NK-92 treated with Interleukin-12 subunit alpha and Interleukin-12 subunit beta, amount 100 ng/mL, for 24 hours (cell line): ENCODE measurements at regions not wholly inside any gene's neighbourhood (a gene's known extent, or its start where the extent isn't known, plus 50 kb on each side); places are given as distances from the start of the nearest gene placed in this dataset.

ENCODE experiments used
- DNase-seq: peaks from one replicate; lab custom pipeline; 2025; lab: John Stamatoyannopoulos, UW

DNA sequence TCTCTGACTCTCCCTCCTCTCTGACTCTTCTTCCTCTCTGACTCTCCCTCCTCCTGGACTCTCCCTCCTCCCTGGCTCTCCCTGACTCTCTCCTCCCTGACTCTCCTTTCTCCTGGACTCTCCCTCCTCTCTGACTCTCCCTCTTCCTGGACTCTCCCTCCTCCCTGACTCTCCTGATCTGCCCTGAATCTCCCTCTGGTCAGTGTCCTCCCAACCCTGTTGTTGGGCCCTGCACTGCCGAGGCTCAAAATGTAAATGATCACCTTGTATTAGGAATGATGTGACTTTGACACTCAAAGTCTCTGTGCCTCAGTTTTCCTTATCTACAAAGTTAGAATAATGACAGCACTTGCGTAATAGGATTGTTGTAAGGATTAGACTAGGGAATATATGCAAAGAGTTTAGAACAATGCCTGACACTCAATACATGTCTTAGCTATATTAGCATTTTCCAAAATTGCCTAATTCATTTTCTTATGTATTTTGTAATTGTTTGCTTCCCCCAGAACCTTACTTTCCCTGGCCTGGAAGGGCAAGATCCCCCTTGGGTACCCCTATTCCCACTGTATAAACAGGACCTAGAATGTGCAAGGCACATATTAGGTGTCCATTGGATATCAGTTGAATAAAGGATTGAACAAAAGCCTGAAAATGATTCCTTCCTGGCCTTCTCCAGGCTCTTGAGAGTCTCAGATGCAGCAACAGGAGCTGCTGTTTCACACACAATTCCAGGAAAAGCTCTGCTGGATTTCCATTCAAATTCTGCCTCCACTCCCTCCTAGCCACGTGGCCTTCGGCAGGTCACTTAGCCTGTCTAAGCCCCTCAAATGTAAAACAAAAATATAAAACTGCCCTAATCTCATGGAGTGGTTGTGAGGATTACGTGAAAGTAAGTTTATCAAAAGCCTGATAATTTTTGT, 170.1 kb downstream of the INHBB start:
- DNase-seq = no peak

DNA sequence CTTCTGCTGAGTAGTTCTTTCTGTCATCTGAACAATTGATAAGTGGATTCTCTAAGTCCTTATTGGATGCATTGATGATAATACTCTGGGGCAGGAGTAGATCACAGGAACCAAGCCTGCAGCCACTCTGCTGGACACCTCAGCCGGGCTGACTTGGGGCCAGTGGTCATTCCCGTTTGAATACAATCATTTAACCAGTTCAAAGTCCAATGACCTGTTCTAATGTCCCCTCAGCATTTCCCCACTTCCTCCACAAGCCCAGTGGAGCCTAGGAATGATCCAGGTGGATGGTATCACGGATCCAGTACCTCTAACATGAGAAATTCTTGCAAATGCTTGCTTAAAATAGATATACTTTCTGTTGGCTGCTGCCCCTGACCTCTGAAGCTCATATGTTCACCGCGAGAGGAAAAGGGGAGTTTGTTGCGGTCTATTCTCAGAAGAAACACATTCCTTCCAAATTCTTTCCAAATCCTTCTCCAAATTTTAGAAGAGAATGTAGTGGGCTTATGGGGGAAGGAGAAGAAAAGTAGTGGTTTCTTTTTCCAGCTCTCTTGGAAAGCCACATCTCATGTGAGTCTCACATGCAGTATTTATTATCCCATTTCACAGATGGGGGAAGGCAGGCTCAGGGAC, 170.9 kb downstream of the INHBB start:
- no peak for DNase-seq

DNA sequence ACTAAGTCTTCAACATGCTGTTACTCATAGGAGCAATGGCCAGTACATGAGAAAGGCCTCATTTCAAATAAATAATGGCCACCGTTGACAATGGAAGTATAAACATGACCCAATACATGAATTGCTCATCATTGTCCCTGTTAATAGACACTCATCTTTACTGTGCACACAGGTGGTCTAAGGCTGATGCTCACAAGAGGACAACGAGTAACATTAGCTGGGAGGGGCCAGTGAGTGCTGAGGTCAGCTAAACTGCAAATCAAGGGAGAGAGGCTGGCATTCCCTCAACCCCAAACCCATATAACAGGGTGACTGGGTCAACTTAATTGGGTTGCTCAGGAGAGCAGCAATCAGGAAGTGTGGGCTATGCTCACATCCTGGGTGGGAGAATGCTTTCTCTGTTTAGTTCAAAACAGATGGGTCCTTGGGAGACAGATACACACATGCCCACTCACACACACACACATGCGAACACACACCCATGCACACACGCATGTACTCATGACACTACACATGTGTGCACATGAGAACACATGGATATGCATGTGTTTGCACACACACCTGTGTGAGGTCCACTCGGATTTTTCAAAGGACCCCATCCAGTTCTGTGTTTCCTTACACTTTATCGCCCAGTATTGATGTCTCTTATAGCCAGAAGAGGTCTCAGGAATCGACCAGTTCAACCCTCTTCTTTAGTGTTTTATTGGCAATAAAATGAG, 172.0 kb downstream of the INHBB start:
- no peak for DNase-seq

DNA sequence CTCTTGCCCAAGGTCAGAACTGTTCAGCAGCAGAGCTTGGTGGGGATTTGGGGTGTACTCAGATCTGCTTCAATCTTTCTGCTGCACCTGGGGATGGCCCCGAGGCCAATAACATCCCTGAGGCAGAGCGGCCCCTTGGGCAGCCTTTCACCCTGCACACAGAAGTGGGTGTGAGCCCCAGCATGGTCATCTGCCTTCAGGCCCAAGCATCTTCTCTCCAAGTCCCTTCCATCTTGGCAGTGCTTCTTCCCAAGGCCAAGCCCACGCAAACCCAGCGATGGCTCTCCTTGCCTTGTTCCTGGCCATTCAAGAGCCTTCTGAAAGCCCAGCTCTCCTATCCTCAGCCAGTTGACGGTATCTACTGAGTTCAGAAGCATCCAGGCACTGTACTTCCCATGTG, 172.9 kb downstream of the INHBB start:
- no peak for DNase-seq

DNA sequence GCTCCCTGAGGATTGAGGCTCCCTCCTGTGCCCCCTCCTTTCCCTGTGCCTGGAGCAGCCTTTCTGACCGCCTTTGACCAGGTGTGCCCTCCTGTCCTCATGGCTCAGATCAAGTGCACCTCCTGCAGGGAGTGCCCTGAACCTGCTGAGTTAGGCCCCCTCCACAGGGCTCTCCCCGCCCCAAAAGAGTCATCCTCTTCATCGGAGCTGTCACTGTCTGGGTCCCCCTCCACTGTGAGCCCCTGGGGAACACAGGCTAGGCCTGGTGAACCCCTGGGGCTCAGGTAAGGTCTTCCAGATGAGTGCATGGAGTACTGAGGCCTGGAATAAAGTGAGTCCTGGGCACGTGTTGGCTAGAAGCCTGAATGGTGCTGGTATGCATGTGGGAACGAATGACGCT, 173.5 kb downstream of the INHBB start:
- no peak for DNase-seq

DNA sequence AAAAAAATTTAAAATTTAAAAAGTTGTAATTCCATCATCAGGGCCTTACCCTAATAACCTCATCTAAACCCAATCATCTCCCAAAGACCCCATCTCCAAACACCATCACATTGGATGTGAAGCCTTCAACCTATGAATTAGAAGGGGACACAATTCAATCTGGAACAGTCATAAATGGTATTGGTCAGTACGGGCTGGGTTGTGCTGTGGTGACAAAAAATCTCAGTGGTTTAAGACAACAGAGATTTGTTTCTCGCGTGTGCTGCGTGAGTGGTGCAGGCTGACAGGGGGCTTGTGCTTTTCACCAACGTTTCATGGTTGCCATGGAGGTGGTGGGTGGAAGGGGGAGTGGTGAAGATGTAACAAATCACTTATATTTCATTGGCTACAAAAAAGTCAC, 174.5 kb downstream of the INHBB start:
- DNase-seq = no peak

DNA sequence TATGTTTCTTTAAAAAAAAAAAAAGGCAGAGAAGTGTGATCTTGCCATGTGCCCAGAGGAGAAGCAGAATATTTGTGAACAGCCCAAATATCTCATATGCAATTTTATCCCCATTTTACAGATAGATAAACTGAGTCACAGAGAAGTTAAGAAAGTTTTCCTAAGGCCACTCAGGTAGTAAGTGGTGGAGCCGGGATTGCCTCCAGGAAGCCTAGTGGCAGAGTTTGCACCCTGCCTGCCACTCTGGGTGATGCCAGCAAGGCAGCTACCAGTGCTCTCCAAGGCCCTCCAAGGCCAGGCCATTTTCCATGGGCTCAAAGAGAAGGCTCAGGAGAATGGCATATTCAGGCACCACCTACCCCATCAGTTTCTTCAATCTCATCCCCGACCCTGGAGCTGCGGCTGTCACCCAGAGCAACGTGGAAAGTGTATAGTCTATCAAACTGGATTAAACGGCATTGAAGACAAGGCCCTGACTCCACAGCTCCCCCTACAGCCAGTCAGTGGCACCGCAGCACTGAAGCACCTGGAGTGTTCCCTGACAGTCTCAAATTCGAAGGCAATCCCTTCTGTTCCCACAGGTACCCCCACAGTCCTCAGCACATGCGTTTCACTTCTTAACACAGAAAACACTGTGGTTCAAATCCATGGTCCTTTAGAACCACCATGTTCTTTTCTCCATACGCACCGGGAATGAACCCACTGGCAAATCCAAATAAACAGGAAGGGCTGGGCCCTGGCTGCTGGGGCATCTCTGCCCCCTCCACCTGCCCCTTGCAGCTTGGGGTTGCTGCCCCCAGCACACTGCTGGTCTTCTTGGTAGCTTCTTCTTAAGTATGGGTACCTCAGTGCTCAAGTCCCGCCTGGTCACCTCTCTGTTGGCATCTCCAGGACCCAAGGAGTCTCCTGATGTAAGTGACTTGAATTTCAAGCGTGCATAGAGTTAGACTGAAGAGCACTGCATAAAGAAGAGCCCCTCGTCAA, 175.3 kb downstream of the INHBB start:
- DNase-seq = no peak

DNA sequence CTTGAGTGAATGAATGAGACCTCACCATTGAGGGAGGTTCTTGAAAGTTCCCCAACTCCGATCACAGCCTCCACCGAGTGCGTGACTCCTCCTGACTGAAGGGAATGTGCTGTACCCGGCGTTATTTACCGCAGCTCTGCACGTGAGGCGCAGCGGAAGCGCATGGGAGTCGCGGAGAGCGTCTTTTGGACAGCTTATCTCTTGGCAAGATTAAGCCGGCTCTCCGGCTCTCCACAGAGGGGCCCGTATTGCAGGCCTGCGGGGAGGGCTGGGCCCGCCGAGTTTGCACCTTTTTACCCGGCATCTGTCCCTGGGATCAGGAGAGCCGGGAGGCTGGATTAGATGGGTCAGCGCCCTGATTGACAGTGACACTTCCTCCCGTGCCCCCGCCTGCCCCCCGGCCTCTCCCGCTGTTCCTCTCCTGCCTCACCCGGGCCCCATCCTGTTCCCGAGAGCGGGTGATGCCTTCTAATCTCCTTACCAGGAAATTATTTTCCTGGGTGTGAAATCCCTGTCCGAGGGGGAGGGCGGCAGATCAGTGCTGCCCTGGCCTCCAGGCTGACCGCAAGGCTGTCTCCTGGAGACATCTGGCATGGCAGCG, 176.3 kb downstream of the INHBB start:
- no peak for DNase-seq

DNA sequence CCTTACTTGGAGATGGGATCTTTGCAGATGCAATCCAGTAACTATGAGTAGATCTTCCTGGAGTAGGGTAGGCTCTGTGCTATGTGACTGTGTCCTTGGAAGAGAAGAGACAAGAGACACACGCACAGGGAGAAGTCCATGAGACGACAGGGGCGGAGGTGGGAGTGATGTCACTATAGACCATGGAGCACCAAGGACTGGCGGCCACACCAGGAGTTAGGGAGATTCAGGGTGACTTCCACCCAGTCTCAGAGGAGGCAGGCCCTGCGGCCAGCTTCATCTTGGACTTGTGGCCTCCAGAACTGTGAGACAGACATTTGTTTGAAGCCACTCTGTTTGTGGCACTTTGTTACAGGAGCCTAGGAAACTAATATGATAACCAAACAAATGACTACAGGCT, 177.8 kb downstream of the INHBB start:
- DNase-seq = no peak

DNA sequence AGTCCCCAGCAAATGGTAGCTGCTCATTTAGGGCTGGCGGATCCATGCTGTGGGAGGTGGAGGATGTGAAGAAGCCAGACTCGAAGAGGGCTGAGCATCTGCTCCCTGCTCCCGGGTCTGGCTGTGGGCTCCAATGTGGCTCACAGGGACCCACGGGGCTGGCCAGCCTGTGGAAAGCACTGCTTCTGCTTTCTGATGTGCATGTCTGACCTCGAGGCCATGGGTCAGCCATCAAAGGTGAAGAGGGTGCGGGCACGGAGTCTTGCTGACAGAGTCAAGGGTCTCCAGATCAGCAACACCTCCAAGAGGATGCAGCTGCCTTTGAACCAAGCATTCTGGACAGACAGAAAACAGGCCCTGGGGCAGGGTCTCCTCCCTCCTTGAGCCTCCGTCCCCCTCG, 178.2 kb downstream of the INHBB start:
- DNase-seq = no peak

DNA sequence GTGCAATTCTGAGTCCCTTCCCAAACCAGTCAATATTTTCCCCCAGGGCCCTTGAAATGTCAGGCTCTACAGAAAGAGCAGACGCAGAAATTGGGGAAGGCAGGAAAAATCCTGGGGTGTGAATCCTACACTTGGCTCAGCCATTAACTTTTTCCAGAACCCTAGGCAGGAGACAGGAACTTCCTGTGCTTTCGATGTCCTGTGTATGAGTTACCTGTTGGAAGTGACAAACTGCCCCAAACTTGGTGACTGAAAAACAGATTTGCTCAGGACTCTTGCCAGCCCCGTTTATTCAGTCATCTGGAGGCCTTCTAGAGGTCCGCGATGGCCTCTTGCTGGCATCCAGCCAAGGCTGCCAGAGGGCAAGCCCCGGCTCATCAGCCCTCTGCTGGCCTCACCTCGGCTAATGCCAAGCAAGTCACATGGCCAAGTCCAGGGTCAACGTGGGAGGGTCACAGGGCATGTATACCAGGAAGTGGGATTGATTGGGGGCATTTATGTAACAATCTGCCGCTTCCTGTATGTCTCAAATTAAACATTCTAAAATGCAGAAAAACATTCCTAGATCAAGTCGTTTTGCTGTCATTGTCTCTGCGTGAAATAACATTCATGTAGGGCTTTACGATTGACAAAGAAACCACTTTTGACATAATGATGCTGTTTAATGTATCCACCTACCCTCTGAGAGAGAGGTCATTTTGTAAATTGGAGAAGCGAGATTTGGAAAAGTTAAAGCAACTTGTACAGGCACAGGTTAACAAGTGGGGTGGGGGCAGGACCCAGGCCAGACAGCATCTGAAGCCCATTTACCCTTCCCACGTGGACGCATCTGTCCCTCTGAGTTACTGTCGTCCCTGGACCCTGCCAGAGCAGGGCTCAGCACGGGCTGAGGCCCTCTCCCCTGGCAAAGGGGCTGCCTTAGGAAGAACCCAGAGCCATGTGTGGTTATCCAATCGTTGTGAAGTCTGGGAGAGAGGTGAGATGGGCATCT, 179.4 kb downstream of the INHBB start:
- DNase-seq = no peak

DNA sequence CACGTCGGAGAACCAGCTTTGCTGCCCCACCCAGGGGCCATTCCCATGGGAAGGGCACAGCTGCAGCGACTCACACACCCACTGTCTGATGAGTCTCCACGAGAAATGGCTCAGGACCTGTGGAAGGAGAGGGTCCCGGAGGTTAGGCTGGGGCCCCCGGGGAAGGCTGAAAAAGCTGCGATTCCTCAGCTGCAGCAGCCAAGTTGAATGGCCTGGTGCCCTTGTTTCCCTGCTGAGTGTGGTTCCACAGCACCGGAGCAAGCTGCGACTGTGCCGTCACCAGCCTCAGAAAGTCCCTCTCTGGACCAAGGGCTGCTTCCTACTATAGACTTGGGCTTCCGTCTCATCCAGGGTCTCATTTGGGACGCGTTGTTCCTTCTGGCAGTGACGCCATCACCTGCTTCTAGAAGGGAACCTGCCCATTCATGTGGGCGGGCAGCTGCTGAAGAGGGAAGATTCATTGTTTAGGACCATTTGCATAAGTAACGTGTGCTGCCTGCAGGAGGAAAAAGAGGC, 180.2 kb downstream of the INHBB start:
- DNase-seq = no peak

DNA sequence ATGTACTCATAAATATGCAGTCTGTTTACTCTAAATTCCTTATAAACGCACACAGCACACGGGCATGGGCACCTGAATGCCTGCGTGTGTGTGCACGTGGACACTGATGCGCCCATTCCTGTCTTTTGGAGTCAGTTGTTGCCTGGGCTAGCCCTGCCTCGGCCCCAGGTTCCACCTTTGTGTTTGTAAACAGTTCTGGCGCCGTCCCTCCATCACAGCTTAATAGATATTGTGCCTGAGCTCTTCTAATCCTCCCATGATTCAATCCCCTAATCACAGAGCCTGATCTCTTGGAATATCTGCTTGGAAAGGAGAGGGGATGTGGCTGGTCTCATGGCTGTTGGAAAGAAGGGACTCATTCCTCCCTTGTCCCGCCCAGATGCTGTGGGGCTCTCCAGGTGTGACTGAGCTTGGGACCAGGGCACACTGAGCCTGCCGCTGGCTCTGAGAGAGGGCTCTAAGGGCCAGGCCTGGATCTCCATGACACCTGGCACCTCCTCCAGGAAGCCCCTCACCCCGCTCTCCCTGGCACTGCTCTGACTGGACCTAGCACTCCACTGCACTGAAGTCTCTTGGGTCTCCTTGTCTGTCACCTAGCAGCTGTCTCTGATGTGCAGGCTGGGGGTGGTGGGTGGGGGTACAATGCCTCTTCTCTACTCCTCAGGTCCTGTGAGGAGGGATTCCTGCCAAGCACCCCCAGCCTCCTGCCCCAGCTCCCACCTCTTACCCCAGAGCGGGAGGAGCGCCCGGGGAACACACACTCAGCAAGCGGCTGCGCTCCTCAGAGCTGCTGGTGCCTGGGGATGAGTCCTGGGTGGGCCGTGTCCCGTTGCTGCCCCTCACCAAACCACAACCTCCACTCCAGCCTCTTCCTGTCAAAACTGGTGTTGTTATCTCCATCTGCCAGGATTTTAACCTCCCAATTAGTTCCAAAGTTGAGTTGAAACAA, 181.3 kb downstream of the INHBB start:
- no peak for DNase-seq

DNA sequence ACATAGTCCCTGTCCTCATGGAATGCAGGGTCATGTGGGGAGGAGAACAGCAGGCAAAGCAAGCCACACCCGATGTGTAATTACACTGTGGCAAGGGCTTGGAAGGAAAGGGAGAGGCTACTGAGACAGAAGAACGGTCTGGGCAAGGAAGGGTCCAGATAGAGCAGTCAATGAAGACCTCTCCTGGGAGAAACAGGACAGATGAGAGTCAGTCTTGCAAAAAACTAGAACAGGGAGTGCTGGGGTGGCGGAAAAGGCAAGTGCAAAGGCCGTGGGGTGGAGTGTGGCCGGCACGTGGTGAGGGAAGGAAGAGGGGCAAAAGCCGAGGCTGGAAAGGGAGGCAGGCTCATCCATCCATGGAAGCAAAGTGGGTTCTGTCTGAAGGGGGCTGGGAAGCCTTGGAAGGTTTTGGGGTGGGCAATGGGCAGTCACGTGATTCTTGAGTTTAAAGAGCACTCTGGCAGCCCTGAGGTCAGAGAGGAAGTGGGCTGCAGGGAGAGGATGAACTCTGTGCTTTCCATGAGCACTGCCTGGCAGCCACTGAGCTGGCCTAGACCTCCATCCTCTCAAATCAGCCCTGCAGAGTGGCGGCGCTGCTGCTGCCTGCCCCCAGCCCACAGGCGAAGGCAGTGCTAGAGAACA, 182.2 kb downstream of the INHBB start:
- no peak for DNase-seq

DNA sequence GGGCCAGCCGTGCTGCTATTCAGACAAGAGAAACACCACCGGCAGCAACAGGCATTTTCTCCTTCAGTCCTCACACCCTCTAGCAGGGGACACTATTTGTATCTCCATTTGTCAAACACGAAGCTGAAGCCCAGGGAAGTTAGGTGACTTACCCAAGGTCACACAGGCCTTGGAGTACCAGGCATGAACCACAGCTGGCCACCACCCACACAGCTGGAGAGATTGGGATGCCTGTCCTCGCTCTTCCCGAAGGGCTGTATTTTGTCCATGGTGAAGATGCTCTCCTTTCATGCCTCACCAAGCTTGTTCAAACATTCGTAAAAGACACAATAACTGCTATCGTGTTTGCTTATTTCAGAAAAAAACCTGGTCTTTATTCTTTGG, 182.7 kb downstream of the INHBB start:
- DNase-seq = no peak

DNA sequence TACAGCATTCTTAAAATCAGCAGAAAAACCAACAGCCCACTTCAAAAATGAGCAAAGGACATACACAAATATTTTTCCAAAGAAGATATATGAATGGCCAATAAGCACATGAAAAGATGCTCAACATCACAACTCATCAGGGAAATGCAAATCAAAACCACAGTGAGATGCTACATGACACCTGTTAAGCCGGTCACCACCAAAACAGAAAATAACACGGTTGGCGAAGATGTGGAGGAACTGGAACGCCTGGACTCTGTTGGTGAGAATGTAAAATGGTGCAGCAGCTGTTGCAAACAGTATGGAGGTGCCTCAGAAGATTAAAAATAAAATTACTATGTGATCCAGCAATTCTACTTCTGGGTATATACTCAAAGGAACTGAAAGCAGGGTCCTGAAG, 184.8 kb downstream of the INHBB start:
- DNase-seq = no peak

DNA sequence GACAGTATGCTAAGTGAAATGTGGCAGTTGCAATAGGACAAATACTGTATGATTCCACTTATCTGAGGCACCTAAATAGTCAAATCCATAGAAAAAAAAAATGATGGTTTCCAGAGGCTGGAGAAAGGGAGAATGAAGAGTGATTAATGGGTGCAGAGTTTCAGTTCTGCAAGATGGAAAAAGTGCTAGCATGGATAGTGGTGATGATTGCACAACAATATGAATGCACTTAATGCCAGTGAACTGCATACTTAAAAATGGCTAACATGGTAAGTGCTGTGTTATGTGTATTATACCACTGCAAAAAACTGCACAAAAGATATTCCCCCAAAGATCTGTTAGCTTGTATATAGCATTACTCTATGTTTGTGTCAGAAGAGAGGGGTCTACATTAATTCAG, 185.4 kb downstream of the INHBB start:
- DNase-seq = no peak
